HG02759 (cell line): ENCODE measurements at regions not wholly inside any gene's neighbourhood (a gene's known extent, or its start where the extent isn't known, plus 50 kb on each side); places are given as distances from the start of the nearest gene placed in this dataset.
"Not testable (repeated sequence)": the region's sequence is repeated elsewhere in the genome, so short reads cannot be mapped to it uniquely, and the experiment has no call there.

Experiments
- ATAC-seq: cut with Tn5 transposase; IDR thresholded peaks from one replicate; pipeline ENCODE4 v1.9.1; 2021; ENCODE audit warnings: mild to moderate bottlenecking, moderate library complexity; ENCODE audit not compliant: unreplicated experiment

- ATAC-seq, result no peak
Measured at GRCh38 chr1:55894521-55894920, 679.4 kb upstream of the USP24 start.

GRCh38 chr1:55893155-55893554 is 678.0 kb upstream of the USP24 start:
- no peak for ATAC-seq

GRCh38 chr1:55888685-55889317 is 673.6 kb upstream of the USP24 start:
- no peak for ATAC-seq

- no peak for ATAC-seq
Measured at GRCh38 chr1:55886856-55887712, 671.9 kb upstream of the USP24 start.

GRCh38 chr1:55885619-55886018 is 670.5 kb upstream of the USP24 start:
- ATAC-seq, result no peak

GRCh38 chr1:55882931-55883330 is 667.8 kb upstream of the USP24 start:
- no peak for ATAC-seq

- ATAC-seq, result no peak
Measured at GRCh38 chr1:55879346-55879745, 664.2 kb upstream of the USP24 start.

- ATAC-seq, result no peak
Measured at GRCh38 chr1:55877437-55878232, 662.5 kb upstream of the USP24 start.

- ATAC-seq, result no peak
Measured at GRCh38 chr1:55876276-55877060, 661.3 kb upstream of the USP24 start.

GRCh38 chr1:55870106-55870505 is 654.9 kb upstream of the USP24 start:
- no peak for ATAC-seq

- no peak for ATAC-seq
Measured at GRCh38 chr1:55869065-55869464, 653.9 kb upstream of the USP24 start.

GRCh38 chr1:55868026-55868425 is 652.9 kb upstream of the USP24 start:
- no peak for ATAC-seq

GRCh38 chr1:55867304-55867843 is 652.2 kb upstream of the USP24 start:
- no peak for ATAC-seq

GRCh38 chr1:55865778-55866177 is 650.6 kb upstream of the USP24 start:
- not testable (repeated sequence) for ATAC-seq

- no peak for ATAC-seq
Measured at GRCh38 chr1:55864251-55864650, 649.1 kb upstream of the USP24 start.

- ATAC-seq, result no peak
Measured at GRCh38 chr1:55861676-55862340, 646.6 kb upstream of the USP24 start.

- no peak for ATAC-seq
Measured at GRCh38 chr1:55860798-55861519, 645.8 kb upstream of the USP24 start.

GRCh38 chr1:55860326-55860725 is 645.2 kb upstream of the USP24 start:
- no peak for ATAC-seq

- no peak for ATAC-seq
Measured at GRCh38 chr1:55854911-55855310, 639.7 kb upstream of the USP24 start.
